SK-N-SH treated with all-trans-retinoic acid at 6 μM for 48 hours (cell line): ENCODE measurements at regions not wholly inside any gene's neighbourhood (a gene's known extent, or its start where the extent isn't known, plus 50 kb on each side); places are given as distances from the start of the nearest gene placed in this dataset.

Experiments
- ATAC-seq: fragments of 200-7000 bp; cut with Tn5 transposase; 3 replicates; pipeline ENCODE4 v1.9.1; 2020; ENCODE audit warnings: mild to moderate bottlenecking, moderate library complexity
- ARNTL ChIP-seq: fragments of 450-650 bp; formaldehyde crosslinking; IDR thresholded peaks from 2 replicates; pipeline ENCODE4 v1.5.0; 2020; ENCODE audit warnings: low read depth, mild to moderate bottlenecking, moderate library complexity, borderline replicate concordance
- BACH2 ChIP-seq: fragments of 250-450 bp; sonication (Bioruptor Pico); IDR thresholded peaks from 2 replicates; pipeline ENCODE4 v1.9.0; 2021; ENCODE audit warnings: mild to moderate bottlenecking, borderline replicate concordance
- CREB5 ChIP-seq: fragments of 250-450 bp; sonication (Bioruptor Pico); IDR thresholded peaks from 2 replicates; pipeline ENCODE4 v1.5.1; 2020; ENCODE audit warnings: low read depth, mild to moderate bottlenecking, moderate library complexity
- CSDC2 ChIP-seq: fragments of 250-450 bp; sonication (Bioruptor Pico); IDR thresholded peaks from 2 replicates; pipeline ENCODE4 v1.5.0; 2020; ENCODE audit warnings: mild to moderate bottlenecking, moderate library complexity
- CSRNP3 ChIP-seq: fragments of 250-450 bp; sonication (Bioruptor Pico); IDR thresholded peaks from 2 replicates; pipeline ENCODE4 v1.5.1; 2021; ENCODE audit warnings: mild to moderate bottlenecking, moderate library complexity
- ESRRG ChIP-seq: fragments of 250-450 bp; sonication (Bioruptor Pico); IDR thresholded peaks from 2 replicates; pipeline ENCODE4 v1.6.1; 2021; ENCODE audit warnings: mild to moderate bottlenecking
- GLIS3 ChIP-seq: fragments of 250-450 bp; sonication (Bioruptor Pico); IDR thresholded peaks from 2 replicates; pipeline ENCODE4 v1.5.0; 2020; ENCODE audit warnings: mild to moderate bottlenecking, moderate library complexity
- ISL1 ChIP-seq: fragments of 250-450 bp; sonication (Bioruptor Pico); IDR thresholded peaks from 2 replicates; pipeline ENCODE4 v2.1.2; 2022; ENCODE audit warnings: mild to moderate bottlenecking, moderate library complexity
- OSR1 ChIP-seq: fragments of 250-450 bp; sonication (Bioruptor Pico); IDR thresholded peaks from 2 replicates; pipeline ENCODE4 v1.8.0; 2022; ENCODE audit warnings: moderate library complexity, mild to moderate bottlenecking, inconsistent platforms
- POU6F1 ChIP-seq: fragments of 250-450 bp; sonication (Bioruptor Pico); IDR thresholded peaks from 2 replicates; pipeline ENCODE4 v1.8.0; 2021; ENCODE audit warnings: low read depth, mild to moderate bottlenecking, moderate library complexity, borderline replicate concordance
- PPARA ChIP-seq: fragments of 250-450 bp; sonication (Bioruptor Pico); IDR thresholded peaks from 2 replicates; pipeline ENCODE4 v1.5.0; 2020; ENCODE audit warnings: mild to moderate bottlenecking, borderline replicate concordance
- RARB ChIP-seq: fragments of 250-450 bp; sonication (Bioruptor Pico); IDR thresholded peaks from 2 replicates; pipeline ENCODE4 v1.8.0; 2021; ENCODE audit warnings: mild to moderate bottlenecking, moderate library complexity
- SNAI2 ChIP-seq: fragments of 250-450 bp; sonication (Bioruptor Pico); IDR thresholded peaks from 2 replicates; pipeline ENCODE4 v1.5.0; 2020; ENCODE audit warnings: mild to moderate bottlenecking, moderate library complexity
- TCF4 ChIP-seq: fragments of 250-450 bp; sonication (Bioruptor Pico); IDR thresholded peaks from 2 replicates; pipeline ENCODE4 v1.8.0; 2021; ENCODE audit warnings: mild to moderate bottlenecking, moderate library complexity, borderline replicate concordance
- TOX ChIP-seq: fragments of 250-450 bp; sonication (Bioruptor Pico); IDR thresholded peaks from 2 replicates; pipeline ENCODE4 v1.8.0; 2021; ENCODE audit warnings: mild to moderate bottlenecking, moderate library complexity, borderline replicate concordance
- TSHZ2 ChIP-seq: fragments of 250-450 bp; sonication (Bioruptor Pico); IDR thresholded peaks from 2 replicates; pipeline ENCODE4 v1.5.0; 2020; ENCODE audit warnings: mild to moderate bottlenecking, moderate library complexity
- ZC3H10 ChIP-seq: fragments of 250-450 bp; sonication (Bioruptor Pico); IDR thresholded peaks from 2 replicates; pipeline ENCODE4 v1.5.1; 2021; ENCODE audit warnings: mild to moderate bottlenecking, moderate library complexity
- ZFP3 ChIP-seq: fragments of 250-450 bp; sonication (Bioruptor Pico); IDR thresholded peaks from 2 replicates; pipeline ENCODE4 v1.5.0; 2020; ENCODE audit warnings: mild to moderate bottlenecking, moderate library complexity
- ZFP30 ChIP-seq: fragments of 450-650 bp; formaldehyde crosslinking; IDR thresholded peaks from 2 replicates; pipeline ENCODE4 v1.5.0; 2022; ENCODE audit warnings: mild to moderate bottlenecking, moderate library complexity
- ZNF70 ChIP-seq: fragments of 450-650 bp; formaldehyde crosslinking; IDR thresholded peaks from 2 replicates; pipeline ENCODE4 v1.5.0; 2020; ENCODE audit warnings: mild to moderate bottlenecking, moderate library complexity
- ZNF8 ChIP-seq: fragments of 450-650 bp; formaldehyde crosslinking; IDR thresholded peaks from 2 replicates; pipeline ENCODE4 v1.5.0; 2020; ENCODE audit warnings: mild to moderate bottlenecking, moderate library complexity

- ATAC-seq, result no peak
- TF ChIP-seq TCF4 (CRISPR knock-in tag) (no peak), ZNF70 (no peak), PPARA (CRISPR knock-in tag) (no peak), ARNTL (CRISPR knock-in tag) (no peak), TOX (CRISPR knock-in tag) (no peak), RARB (CRISPR knock-in tag) (no peak), GLIS3 (CRISPR knock-in tag) (no peak), ZFP30 (CRISPR knock-in tag) (no peak), TSHZ2 (CRISPR knock-in tag) (no peak), OSR1 (no peak), BACH2 (no peak), CSRNP3 (no peak), CSDC2 (CRISPR knock-in tag) (no peak), POU6F1 (CRISPR knock-in tag) (no peak), CREB5 (CRISPR knock-in tag) (no peak), ESRRG (CRISPR knock-in tag) (no peak)
Measured at GRCh38 chr11:91984033-91984584, 240.5 kb upstream of the FAT3 start.

- peak; percentile 94 for ATAC-seq
- peak; percentile 69; the same call in 1 of the 2 replicates for TF ChIP-seq TOX (CRISPR knock-in tag)
- TF ChIP-seq POU6F1 (CRISPR knock-in tag), result peak; percentile 43; the same call in 1 of the 2 replicates
- TF ChIP-seq ARNTL (CRISPR knock-in tag), result no peak
- 0 out of 2 replicates have a peak, but pooled peaks have one; percentile 19 for TF ChIP-seq ZC3H10 (CRISPR knock-in tag)
- TF ChIP-seq ZFP3 (CRISPR knock-in tag), result 0 out of 2 replicates have a peak, but pooled peaks have one; percentile 18
- TF ChIP-seq ISL1 (CRISPR knock-in tag), result peak; percentile 85
- no peak for TF ChIP-seq ZNF8 (CRISPR knock-in tag)
- no peak for TF ChIP-seq ESRRG (CRISPR knock-in tag)
- TF ChIP-seq OSR1, result no peak
- TF ChIP-seq ZNF70, result no peak
- no peak for TF ChIP-seq RARB (CRISPR knock-in tag)
Measured at GRCh38 chr11:91981995-91982394, 242.6 kb upstream of the FAT3 start.

- ATAC-seq, result no peak
- TF ChIP-seq PPARA (CRISPR knock-in tag) (no peak), ESRRG (CRISPR knock-in tag) (no peak), TSHZ2 (CRISPR knock-in tag) (no peak), TCF4 (CRISPR knock-in tag) (no peak), TOX (CRISPR knock-in tag) (no peak), SNAI2 (no peak), ZNF8 (CRISPR knock-in tag) (no peak), ISL1 (CRISPR knock-in tag) (no peak), ZNF70 (no peak), POU6F1 (CRISPR knock-in tag) (no peak), OSR1 (no peak), CSRNP3 (no peak)
Measured at GRCh38 chr11:91979775-91980174, 244.8 kb upstream of the FAT3 start.
